MM.1S (cell line): ENCODE measurements at regions not wholly inside any gene's neighbourhood (a gene's known extent, or its start where the extent isn't known, plus 50 kb on each side); places are given as distances from the start of the nearest gene placed in this dataset.
"Not testable (repeated sequence)": the region's sequence is repeated elsewhere in the genome, so short reads cannot be mapped to it uniquely, and the experiment has no call there.

ENCODE experiments used
- EZH2 ChIP-seq: fragments of 300-600 bp; sonication (generic); optimal IDR thresholded peaks from 2 replicates; pipeline ENCODE3; 2017; ENCODE audit warnings: low read depth, mild to moderate bottlenecking, antibody characterized with exemption, low read length, mixed read lengths
- EZH2phosphoT487 ChIP-seq: fragments of 300-600 bp; sonication (generic); IDR thresholded peaks from 2 replicates; pipeline ENCODE4 v1.6.1; 2018; ENCODE audit warnings: antibody characterized with exemption, low read length
- TF ChIP-seq, protein P1 (sequence below): fragments of 300-600 bp; sonication (generic); IDR thresholded peaks from 2 replicates; pipeline ENCODE4 v1.5.1; 2016; ENCODE audit warnings: antibody characterized with exemption, low read length, mixed read lengths

DNA sequence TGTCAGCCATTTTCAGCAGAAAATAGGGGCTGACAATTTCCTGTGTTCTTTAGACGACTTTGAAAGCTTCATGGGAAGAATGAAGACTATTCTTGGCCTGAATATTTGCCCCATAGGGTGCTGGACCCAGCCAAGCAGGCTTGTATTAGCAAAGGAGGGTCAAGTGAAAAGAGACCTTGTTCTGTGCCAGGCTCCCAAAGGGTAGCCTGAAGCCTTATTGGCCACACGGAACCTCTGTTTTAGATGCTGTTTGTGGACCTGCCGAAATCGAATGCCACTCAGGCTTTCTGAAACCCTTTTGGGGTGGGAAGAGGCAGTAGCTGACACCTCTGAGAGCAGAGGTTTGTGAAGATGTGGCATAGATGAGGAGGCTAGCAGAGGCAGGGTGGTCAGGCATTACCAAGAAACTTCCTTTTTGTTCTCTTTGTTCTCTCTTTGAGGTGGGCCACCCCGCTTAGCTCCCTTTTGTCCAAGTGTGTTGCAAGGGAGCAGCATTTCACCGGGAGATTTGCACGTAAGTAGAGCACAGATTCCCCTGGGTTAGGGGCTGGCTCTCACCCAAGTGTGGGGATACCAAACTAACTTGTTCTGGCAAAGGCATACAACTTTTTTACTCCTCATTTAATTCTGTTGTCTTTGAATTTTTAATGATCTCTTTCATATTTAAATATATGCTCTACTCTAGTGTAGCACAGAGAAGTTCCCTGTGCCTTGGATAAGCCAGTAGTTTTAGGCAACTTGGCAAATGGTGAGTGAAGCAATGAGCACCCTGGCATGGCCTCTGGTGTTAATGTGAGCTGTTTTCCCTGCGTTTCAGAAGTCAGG is 174.0 kb upstream of the EEPD1 start:
- not testable (repeated sequence) for TF ChIP-seq EZH2phosphoT487, EZH2
- TF ChIP-seq, protein P1, sequence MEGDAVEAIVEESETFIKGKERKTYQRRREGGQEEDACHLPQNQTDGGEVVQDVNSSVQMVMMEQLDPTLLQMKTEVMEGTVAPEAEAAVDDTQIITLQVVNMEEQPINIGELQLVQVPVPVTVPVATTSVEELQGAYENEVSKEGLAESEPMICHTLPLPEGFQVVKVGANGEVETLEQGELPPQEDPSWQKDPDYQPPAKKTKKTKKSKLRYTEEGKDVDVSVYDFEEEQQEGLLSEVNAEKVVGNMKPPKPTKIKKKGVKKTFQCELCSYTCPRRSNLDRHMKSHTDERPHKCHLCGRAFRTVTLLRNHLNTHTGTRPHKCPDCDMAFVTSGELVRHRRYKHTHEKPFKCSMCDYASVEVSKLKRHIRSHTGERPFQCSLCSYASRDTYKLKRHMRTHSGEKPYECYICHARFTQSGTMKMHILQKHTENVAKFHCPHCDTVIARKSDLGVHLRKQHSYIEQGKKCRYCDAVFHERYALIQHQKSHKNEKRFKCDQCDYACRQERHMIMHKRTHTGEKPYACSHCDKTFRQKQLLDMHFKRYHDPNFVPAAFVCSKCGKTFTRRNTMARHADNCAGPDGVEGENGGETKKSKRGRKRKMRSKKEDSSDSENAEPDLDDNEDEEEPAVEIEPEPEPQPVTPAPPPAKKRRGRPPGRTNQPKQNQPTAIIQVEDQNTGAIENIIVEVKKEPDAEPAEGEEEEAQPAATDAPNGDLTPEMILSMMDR = not testable (repeated sequence)
